Endometrial microvascular endothelial cells (primary cell): ENCODE measurements at regions not wholly inside any gene's neighbourhood (a gene's known extent, or its start where the extent isn't known, plus 50 kb on each side); places are given as distances from the start of the nearest gene placed in this dataset.
"Not testable (repeated sequence)": the region's sequence is repeated elsewhere in the genome, so short reads cannot be mapped to it uniquely, and the experiment has no call there.

ENCODE experiments used
- in situ Hi-C: cut with HindIII; loops from 2 replicates; pipeline ENCODE4 v1.10.0; 2017; ENCODE audit warnings: low sequenced_read_pairs, low pct_unique_long_range_greater_than_20kb; ENCODE audit errors: inconsistent ontology term

DNA sequence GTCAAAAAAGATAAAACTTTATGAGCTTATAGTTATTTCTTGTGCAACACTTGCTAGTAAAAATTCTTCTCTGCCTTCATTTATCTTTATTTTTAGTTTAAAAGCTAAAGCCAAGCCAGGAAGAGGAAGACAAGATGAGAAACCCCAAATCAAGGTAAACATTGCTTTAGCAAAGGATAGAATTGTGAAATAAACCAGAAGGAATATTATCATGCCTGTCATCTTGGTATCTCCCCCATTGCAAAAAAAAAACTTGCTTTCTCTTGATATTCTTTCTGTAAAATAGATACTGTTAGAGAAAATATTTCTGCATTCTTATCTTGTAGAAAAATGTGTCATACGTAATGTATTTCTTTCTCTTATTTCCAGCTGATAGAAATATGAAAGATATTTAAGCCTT is 432.8 kb downstream of the GJA1 start:
- in situ Hi-C loops = no loop called here

DNA sequence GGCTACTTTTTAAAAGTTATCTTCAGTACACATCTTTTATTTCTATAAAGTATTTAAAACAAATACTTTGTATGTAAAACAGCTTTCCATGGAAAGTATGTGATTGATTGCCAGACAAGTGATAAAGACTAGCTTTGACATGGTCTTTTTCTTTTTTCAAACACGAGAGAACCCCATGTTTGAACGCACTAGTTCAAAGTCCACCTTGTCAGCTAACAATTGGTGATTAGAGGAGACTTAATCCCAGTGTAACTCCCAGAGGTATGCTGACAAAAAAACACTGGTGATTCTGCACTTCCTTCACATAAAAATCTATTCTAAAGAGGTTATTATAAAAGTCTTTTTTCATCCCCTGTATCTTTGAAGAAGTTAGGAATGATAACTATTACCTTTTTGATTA is 438.1 kb downstream of the GJA1 start:
- in situ Hi-C loops = no loop called here

DNA sequence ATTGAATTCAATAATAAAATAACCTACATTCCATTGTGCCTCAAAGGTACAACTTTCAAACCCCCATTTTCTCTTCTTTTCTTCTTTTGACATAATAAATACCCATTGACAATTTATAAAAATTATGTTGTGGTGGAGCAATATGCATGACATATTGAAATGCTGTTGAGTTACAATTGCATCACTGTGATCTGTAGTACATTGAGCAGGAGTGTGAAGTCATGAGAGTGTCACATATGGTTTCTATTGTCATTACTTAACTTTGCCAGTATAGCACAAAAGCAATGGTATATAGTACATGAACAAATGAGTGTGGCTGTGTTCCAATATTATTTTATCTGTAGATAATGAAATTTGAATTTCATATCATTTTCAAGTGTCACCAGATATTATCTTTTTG is 441.3 kb downstream of the GJA1 start:
- in situ Hi-C loops = no loop called here

DNA sequence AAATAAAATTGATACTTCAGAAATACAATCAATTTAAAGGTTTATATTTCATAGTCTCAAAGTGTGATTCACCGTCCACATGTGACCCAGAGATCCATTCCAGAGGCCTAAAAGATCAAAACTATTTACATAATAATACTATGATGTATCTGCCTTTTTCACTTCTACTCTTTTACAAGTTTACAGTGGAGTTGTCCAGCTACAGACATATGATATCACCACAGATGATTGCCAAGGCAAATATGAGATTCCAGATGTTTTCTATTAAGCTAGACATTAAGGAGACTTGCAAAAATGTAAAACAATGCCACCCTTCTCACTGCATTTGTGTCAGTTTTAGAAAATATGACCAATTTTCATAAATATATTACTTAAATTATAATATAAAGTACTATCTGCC is 443.7 kb downstream of the GJA1 start:
- in situ Hi-C loops = no loop called here

DNA sequence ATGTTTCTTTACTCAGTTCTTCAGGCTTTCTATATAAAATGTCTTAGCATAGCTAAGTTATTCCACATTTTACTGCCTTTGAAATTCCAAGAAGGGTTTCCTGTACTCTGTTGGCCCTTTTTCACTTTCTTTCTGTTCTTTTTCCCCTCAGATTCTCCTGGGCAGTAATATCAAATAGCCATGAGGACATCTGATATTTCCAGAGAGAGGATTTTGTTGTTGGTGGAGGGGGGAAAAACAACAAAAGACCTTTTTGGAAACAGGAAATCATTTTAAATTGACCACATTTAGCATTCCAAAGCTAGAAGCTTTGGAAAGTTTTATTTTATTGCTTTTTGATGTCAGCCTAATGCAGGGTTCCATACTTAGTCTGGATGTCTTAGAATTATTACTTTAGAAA is 445.4 kb downstream of the GJA1 start:
- in situ Hi-C loops = no loop called here

DNA sequence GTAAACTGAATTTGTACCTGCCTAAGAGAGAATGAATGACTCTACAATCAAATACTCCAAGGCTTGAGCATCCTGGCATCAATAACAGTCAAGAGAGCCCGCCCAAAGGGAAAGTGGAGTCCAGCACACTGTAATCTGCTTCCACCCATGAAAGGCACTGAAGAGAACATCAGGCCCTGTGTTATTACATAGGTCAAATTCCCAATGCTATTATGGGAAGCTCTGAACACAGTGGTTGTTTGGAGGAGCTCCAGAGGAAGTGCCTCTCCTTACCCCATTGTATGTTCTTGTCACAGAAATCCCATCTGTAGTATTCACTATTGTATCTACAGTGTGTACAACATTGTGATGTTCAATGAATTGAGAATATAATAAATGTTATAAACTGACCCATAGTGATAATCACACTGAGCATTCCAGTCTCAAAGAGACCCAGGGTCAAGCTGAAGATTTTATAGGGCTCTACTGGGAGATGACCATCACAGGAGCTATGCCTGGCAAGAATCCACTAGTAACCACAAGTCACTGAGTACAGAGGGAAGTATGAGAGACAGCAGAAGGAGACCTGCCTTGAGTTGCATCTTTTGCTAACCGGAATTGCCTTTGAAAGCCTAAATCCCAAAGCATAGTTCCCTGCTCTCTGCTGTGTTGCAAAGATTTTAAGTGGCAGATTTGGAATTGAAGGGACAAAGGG is 446.7 kb downstream of the GJA1 start:
- in situ Hi-C loops = no loop called here

DNA sequence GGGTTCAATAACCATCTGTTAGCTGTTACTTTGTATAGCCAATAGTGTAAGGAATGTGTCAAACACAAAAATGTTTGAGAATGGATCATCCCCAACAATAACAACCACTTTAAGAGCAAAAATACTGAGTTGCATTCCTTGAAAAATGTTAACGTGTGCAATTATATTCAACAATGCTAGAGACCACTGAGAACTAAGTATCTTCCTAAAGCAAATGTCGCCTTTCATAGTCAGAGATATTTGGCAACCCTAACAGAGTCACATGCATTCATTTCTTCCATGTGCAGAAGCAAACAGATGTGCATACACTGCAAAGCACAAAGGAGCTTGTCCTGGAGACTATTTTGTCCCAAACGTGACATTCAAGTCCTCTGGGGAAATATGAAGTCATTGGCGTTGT is 448.6 kb downstream of the GJA1 start:
- in situ Hi-C loops = no loop called here

DNA sequence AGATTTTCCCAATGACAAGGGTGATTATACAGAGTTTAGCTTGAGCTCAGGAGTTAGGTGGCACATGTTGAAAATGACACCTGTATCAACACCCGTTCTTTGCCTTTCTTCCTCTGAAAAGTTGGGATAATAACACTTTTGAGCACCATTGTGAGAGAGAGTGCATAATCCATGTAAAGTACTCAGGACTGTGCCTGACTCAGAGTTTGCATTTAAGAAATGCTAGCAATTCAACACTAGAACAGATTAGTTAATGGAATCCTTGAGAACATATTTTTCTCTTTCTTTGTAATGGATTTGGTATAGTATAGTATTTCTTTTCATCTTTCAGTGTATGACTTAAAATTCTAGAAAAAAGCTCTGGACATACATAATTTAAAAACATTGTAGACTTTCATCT is 449.2 kb downstream of the GJA1 start:
- in situ Hi-C loops = no loop called here

DNA sequence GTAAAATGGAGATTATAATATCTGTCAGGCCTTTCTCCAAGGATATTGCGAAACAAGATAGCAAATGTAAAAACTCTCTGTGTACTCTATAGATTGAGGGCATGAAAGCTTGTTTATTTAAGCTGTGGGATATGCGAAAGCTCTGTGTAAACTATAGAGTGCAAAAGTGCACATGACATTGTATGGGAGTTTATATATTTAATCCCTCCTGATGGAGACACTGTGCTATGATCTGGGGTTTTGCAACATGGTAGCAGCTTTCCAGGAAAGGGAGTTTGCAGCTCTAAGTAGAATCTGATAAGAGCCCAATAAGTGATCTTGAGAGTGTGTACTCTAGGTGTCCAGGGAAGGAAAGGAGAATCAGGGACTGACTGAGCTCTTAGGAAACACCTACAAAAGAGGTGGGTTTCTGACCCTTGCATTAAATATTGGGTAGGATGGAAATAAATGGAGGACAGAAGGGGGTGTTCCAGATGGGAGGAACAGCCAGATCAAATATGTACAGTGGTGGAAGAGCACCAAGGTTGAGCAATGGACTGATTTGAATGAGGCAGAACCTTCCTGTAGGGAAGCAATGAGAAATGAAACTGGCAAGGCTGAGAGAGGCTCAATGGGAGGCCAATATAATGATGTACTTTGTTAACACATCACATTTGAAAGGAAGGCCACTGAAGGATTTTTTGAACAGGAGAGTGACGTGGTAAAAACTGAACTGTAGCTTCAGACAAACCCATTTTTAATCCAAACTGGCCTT is 450.1 kb downstream of the GJA1 start:
- in situ Hi-C loops = no loop called here

DNA sequence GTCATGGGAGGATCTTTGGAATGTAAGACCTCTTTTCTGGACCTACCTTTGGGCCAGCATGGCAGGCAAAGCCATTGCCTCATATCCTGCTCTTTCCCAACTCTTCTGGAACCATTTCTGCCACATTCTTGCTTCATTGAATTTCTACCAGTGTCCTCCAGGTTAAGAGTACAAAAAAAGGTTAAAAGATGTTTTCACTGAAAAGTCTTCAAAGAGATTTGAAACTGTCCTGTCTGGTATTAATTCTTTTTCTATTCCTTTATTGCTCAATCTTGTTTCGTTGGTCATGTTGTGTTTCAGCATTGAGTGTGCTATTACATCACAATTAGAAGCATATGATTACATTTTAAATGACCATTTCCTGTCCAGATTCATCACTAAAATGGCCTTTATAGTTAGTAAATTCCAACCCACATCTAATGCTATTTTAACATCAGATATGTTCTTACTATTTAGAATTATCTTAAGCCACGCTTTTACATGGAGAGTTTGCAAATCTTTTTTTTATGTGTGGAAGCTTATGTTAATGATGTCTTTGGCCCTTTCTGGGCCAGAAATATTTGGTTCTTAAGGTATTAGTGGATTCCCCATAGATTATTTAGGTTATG is 450.9 kb downstream of the GJA1 start:
- in situ Hi-C loops = no loop called here

DNA sequence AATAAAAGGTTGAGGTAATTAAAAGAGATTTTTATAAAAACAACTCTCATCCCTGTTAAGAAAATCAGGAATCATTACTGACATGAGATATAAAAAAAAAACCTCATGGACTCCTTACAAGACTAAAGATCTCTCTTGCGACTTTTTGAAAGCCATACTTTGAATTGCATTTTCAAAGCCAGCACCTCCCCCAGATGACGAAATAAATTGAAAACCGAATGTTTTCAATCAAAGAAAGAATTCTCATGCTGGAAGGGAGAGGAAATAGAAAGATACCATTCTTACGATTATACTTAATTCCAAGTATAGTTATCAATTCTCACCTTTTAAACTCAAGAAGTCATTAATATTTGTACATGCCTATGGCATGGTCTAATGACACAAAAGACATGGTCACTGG is 452.3 kb downstream of the GJA1 start:
- in situ Hi-C loops = no loop called here

DNA sequence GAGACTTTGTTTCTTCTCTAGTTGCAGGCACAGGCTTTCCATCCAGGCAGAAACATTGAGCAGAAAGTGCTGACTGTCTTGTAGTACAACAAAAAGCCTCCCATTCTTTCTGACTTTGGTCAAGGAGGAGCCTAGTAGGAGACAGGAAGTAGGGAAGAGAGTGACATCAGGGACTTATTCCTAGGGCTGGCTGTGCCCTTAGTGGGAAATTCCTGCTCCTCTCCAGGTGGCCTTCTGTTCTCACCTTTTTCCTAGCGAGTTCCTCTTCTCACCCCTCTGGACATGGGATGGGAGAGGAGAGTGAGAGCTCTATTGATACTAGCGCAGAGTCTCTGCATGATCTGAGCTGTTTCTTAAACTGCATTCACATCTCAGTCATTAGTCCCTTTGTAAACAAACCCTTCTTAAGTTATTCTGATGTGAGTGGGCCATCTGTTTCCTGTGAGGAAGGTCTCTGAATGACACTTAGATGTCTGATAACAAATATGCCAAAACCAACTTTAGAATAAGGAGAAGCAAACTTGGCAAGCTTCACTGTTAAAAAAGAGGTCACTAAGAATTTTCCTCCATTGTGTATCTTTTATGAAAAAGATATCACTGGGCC is 455.0 kb downstream of the GJA1 start:
- in situ Hi-C loops = no loop called here

DNA sequence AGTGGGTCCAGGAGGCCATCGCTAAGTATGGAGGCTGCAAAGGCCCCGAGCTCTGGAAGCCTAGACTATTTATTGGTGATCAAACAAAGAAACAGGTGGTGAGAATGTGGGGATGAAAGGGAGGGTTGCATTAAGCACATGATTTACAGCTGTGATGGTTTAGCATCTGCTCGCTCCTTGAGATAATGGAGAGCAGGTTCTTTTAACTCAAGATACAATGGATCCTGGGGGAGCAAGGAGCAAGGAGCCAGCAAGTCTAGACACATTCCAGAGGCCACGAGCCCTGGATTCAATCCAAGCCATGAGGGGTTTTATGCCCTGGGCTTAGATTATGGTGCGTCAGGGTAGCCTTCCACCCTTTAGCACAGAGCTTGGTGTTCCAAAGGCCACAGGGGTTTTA is 460.3 kb downstream of the GJA1 start:
- in situ Hi-C loops = not testable (repeated sequence)

DNA sequence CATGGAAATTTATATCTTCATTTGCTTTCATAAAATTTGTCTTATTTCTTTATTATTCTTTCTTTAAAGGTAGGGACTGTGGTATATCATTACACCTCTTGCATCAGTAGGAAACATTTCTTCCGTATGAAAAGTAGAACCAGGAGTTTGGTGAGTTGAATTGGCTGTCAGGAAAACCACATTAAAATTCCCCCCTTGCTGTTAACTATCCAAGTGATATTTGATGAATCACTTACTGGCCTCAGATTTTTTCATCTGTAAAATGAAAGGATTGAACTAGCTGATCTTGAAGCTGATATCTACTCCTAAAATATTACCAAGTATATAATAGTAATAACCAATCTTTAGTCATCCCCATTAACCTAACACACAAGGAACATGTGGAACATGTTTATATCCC is 460.9 kb downstream of the GJA1 start:
- in situ Hi-C loops = no loop called here

DNA sequence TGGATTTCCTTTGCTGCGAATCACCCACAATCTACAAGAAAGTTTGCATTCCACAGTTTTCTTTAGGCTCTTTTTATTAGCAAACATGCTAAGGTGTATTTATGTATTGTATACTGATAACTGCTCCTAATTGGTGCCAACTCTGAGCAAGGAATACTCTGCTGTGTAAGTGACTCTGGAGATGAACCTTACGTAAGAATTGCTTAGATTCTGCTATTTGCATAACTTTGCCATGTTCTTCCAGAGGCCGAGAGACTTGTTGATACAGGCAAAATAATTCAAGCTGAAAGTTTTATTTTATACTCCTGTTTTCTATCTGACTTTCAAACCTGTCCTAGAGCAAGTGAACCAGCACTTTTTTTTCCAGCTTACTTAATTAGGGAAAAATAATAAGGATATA is 461.3 kb downstream of the GJA1 start:
- in situ Hi-C loops = no loop called here

DNA sequence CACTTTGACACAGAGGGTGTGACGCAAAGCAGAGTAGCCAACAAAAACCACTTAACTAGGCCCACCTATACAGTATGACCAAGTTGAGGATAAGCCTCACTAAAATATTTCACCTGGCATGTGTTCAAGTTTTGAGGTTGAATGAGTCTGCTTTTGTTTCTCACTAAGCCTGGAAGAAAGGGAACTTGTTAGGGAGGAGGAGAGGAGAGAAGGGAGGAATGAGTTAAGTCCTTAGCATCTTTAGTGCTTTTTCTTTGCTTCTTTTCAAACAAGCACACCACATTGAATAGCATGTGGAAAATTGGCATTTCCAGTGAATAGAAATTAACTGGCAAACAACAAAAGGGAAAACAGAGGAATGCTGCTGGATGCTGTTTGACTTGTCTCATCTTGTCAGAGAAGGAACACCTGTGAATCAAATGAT is 461.9 kb downstream of the GJA1 start:
- in situ Hi-C loops = no loop called here

DNA sequence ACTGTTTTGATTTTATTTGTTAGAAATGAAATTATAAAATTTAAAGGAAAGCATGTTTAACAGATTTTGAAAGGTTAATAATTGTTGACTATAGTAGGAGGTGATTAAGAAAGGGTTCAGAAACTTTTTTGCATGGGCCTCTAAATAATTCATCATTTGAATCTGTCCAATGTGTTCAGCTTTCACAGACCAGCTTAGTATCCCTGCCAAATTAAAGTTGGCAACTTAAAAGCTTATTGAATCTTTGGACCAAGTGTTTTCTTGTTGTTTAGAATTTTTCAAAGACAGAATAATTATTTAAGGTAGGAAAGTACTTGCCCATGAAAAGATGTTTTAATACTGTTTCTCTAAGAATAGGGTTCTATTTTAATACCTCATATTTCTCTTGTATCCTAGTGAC is 466.0 kb downstream of the GJA1 start:
- in situ Hi-C loops = no loop called here

DNA sequence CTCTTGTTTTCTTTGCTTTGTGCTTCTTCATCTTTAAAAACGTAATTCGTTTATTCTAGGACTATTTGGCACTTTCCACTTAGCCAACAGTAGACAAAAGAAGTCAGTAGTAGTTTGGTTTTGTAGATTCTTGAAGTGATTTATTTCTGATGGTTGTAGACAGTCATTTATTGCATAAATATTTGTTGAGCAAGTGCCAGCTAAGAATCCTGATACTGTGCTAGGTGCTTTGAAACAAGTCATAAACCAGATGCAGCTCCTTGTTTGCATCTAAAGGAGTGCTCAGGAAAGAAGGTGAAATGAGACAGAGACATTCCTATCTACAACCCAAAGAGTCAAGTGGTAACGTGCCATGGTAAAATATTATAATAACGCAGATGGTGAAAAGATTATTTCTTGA is 469.1 kb downstream of the GJA1 start:
- in situ Hi-C loops = no loop called here

DNA sequence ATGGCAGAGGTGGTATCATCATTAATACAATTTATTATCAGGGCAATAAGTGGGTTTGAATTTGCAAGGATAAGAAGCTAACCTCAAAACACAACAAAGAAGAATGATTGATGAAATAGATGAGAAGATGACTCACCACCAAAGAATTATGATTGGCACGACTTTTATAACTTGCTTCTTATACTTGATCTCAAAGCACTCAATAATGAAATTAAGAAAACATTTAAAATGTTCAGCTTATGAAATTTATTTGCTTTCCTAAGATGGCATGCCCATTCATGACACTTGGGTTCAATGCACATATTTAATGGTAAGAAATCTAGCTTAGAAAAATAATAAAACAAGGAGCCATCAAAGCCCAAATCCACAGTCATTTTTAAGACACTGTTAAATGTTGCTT is 477.5 kb downstream of the GJA1 start:
- in situ Hi-C loops = no loop called here

DNA sequence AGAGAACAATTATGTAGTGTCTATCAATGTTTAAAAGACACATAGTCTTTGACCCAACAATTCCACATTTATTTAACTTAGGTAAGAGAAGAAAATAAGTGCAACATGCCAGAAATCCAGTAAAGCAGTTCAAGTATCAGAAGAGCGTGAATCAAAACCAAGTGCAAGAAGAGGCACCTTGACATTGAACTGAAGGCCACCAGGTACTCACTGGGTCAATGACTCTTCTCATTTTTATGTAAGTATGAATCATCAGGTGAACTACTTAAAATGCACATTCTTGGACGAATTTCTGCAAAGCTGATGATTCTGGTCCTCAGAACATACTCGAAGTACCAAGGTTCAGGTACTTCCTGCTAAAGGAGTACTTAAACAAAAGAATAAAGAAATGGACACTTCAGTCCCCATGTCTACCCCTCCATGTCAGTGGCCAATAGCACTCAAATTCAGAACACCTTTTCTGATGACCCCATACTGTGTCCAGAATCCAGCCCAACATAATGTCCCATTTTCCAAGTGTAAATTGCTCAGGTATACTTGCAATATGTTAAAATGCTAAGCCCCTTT is 481.9 kb downstream of the GJA1 start:
- in situ Hi-C loops = no loop called here
